ENCODE measurements at regions not wholly inside any gene's neighbourhood (a gene's known extent, or its start where the extent isn't known, plus 50 kb on each side); places are given as distances from the start of the nearest gene placed in this dataset.

DNA sequence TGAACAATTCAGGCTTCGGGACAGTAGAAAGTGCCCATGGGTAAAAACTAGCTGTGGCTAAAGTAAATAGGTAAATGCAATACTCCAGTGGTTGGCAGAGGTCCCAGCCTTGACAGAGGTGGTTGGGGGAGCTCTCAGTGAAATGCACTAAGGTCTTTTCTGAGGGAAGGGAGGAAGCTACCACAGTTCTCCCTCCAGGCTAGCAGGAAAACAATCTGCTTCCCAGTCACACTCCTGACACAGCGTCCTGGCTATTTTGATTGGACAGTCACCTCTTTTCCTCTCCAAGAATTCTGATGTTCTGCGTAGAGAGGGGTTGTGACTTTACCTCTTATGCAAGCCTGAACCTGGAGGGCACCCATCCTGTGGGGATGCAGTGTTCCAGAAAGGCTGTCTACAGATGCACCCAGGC is 128.7 kb downstream of the CYSLTR2 start:
- Histone ChIP-seq H3K27me3 (no peaks in the 10 kb centered on the region), H3K4me1 (peaks cover 8% of the 10 kb centered on the region), H3K9me3 (no peaks in the 10 kb centered on the region), H3K27ac (no peak overlapping the region), H3K4me3 (no peak overlapping the region), H3K36me3 (no peaks in the 10 kb centered on the region)
- intact Hi-C loops (cut with DNase I), result no loop called here
- TF ChIP-seq POLR2AphosphoS5 (IDR thresholded peaks at IDR 0.05; ENCODE audit: insufficient read depth in 1 of 2, low read depth in 1 of 2) (no peak), POLR2A (IDR thresholded peaks at IDR 0.05) (no peak)
- no peak for DNase-seq (ENCODE audit: extremely low spot score in 2 of 2)

DNA sequence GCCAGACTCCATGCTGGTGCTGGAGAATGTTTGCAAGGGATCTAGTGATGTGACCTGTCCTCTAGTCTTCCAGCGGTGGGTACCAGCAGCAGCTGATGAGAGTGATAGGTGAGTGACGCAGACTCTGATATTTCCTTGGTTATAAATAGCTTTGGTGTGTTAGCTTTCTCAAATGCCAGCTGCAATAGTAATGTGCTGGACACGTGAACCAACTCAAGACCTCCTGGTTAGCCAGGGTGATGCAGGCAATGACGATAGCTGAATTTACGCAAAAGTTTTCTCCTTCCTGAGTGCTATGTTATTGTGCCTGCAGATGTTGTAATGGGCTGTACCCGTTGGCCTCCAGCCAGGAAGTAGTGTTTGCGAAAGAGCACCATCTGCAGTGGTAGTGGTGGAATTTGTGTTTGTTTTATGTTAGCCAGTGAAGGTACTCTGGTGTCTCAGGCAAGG is 129.5 kb downstream of the CYSLTR2 start:
- no peaks in the 10 kb centered on the region for H3K36me3 ChIP-seq
- DNase-seq (ENCODE audit: extremely low spot score in 2 of 2), result no peak
- no peaks in the 10 kb centered on the region for H3K9me3 ChIP-seq
- no peaks in the 10 kb centered on the region for H3K27me3 ChIP-seq
- H3K4me1 ChIP-seq, result peaks cover 8% of the 10 kb centered on the region
- H3K27ac ChIP-seq, result no peak overlapping the region
- no peak overlapping the region for H3K4me3 ChIP-seq
- TF ChIP-seq POLR2A (IDR thresholded peaks at IDR 0.05) (no peak), POLR2AphosphoS5 (IDR thresholded peaks at IDR 0.05; ENCODE audit: insufficient read depth in 1 of 2, low read depth in 1 of 2) (no peak)
- TF ChIP-seq, protein P1, sequence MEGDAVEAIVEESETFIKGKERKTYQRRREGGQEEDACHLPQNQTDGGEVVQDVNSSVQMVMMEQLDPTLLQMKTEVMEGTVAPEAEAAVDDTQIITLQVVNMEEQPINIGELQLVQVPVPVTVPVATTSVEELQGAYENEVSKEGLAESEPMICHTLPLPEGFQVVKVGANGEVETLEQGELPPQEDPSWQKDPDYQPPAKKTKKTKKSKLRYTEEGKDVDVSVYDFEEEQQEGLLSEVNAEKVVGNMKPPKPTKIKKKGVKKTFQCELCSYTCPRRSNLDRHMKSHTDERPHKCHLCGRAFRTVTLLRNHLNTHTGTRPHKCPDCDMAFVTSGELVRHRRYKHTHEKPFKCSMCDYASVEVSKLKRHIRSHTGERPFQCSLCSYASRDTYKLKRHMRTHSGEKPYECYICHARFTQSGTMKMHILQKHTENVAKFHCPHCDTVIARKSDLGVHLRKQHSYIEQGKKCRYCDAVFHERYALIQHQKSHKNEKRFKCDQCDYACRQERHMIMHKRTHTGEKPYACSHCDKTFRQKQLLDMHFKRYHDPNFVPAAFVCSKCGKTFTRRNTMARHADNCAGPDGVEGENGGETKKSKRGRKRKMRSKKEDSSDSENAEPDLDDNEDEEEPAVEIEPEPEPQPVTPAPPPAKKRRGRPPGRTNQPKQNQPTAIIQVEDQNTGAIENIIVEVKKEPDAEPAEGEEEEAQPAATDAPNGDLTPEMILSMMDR (IDR thresholded peaks at IDR 0.05), result no peak
- intact Hi-C loops (cut with DNase I), result no loop called here

DNA sequence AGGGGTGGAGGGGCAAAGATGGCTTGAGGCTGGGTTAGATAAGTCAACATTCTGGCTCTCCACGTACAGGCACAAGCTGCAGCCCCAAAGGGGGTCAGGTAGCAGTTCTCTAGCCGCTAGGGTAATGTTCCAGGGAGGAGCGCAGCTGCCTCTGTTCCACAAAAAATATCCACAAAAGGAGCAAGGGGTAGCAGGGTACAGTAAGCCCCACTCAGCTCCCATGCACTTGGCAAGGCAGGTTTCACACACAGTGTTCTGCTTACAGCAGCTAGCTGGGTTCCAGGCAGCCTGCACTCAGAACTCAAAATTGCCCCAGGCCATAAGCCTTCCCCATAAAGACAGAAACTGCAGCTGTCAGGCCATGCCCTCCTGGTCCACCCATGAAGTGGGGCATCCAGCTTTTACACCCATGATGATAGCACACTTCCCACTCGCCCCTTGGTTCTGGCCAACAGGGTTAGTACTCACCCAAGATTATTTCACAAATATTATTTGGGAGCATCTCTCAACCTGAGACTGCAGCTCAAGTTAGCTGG is 130.0 kb downstream of the CYSLTR2 start:
- intact Hi-C loops (cut with DNase I), result no loop called here
- TF ChIP-seq POLR2A (IDR thresholded peaks at IDR 0.05) (no peak), POLR2AphosphoS5 (IDR thresholded peaks at IDR 0.05; ENCODE audit: insufficient read depth in 1 of 2, low read depth in 1 of 2) (no peak)
- TF ChIP-seq, protein P1 (IDR thresholded peaks at IDR 0.05), result no peak
- Histone ChIP-seq H3K36me3 (no peaks in the 10 kb centered on the region), H3K27ac (no peak overlapping the region), H3K4me3 (no peak overlapping the region), H3K27me3 (no peaks in the 10 kb centered on the region), H3K9me3 (no peaks in the 10 kb centered on the region), H3K4me1 (peaks cover 8% of the 10 kb centered on the region)
- no peak for DNase-seq (ENCODE audit: extremely low spot score in 2 of 2)

DNA sequence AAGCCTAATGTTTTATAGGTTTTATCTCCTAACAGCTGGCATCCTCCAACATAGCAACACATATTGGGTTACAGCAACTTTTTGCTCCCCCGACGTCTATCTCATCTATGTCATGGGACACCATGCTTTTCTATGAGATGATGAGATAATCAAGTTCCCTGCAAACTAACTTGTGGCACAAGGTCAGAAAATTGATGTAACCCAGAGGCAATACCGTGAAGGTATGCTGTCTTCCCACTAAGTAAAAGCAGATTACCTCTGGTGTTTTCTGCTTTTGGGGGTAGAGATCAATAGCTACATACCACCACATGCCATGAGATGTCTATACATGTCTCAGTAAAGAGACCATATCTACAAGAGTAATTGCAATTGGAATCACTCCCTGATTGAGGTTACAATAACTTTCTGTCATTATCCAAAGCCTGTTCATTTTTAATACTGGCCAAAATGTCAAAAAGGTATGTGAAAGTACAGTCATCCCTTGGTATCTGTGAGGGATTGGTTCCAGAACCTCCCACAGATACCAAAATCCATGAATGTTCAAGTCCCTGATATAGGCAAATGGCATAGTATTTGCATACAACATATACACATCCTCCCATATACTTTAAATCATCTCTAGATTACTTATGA is 131.3 kb downstream of the CYSLTR2 start:
- no peaks in the 10 kb centered on the region for H3K27me3 ChIP-seq
- H3K4me1 ChIP-seq, result peaks cover 8% of the 10 kb centered on the region
- DNase-seq (ENCODE audit: extremely low spot score in 2 of 2), result no peak
- intact Hi-C loops (cut with DNase I), result no loop called here
- H3K27ac ChIP-seq, result no peak overlapping the region
- no peaks in the 10 kb centered on the region for H3K9me3 ChIP-seq
- TF ChIP-seq POLR2A (IDR thresholded peaks at IDR 0.05) (no peak), POLR2AphosphoS5 (IDR thresholded peaks at IDR 0.05; ENCODE audit: insufficient read depth in 1 of 2, low read depth in 1 of 2) (no peak)
- TF ChIP-seq, protein P1 (IDR thresholded peaks at IDR 0.05), result no peak
- H3K36me3 ChIP-seq, result no peaks in the 10 kb centered on the region
- no peak overlapping the region for H3K4me3 ChIP-seq

DNA sequence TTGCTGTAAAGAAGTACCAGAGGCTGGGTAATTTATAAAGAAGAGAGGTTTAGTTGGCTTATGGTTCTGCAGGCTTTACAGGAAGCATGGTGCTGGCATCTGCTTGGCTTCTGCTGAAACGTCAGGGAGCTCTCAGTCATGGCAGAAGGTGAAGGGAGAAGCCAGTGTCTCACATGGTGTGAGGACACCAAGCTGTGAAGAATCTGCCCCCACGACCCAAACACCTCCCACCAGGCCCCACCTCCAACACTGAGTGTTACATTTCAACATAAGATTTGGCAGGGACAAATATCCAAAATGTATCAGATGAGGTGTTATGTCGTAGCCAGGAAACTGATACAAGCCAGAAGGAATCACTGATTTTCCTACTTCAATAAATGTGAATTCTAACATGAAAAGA is 136.5 kb downstream of the CYSLTR2 start:
- Histone ChIP-seq H3K27me3 (no peaks in the 10 kb centered on the region), H3K4me3 (no peak overlapping the region), H3K27ac (no peak overlapping the region), H3K36me3 (no peaks in the 10 kb centered on the region), H3K4me1 (no peaks in the 10 kb centered on the region), H3K9me3 (no peaks in the 10 kb centered on the region)
- DNase-seq (ENCODE audit: extremely low spot score in 2 of 2), result no peak
- intact Hi-C loops (cut with DNase I), result no loop called here
- no peak for TF ChIP-seq POLR2AphosphoS5 (IDR thresholded peaks at IDR 0.05; ENCODE audit: insufficient read depth in 1 of 2, low read depth in 1 of 2)
- TF ChIP-seq POLR2A (IDR thresholded peaks at IDR 0.05), result no peak
- TF ChIP-seq, protein P1 (IDR thresholded peaks at IDR 0.05), result no peak

Measured in vagina (tissue), 2 donors.